Liver (tissue), 7 donors: ENCODE measurements at regions not wholly inside any gene's neighbourhood (a gene's known extent, or its start where the extent isn't known, plus 50 kb on each side); places are given as distances from the start of the nearest gene placed in this dataset.

Source experiments
- DNase-seq: peaks from one replicate; pipeline ENCODE4 v3.0.0-alpha.2; 2017; ENCODE audit warnings: low spot score
- H3K27ac ChIP-seq, 2 donors: one replicate each; pipeline ENCODE4 v1.7.0; 2013; ENCODE audit warnings: inconsistent platforms in 2 of 2, low read length in 2 of 2, control low read depth in 1 of 2, low read depth in 1 of 2, mild to moderate bottlenecking in 1 of 2
- H3K27me3 ChIP-seq, 4 donors: one replicate each; pipeline versions ENCODE4 v1.6.1 to v1.7.0; 2013; ENCODE audit warnings: low read length in 3 of 4, inconsistent platforms in 1 of 4, mild to moderate bottlenecking in 1 of 4, moderate library complexity in 1 of 4; ENCODE audit not compliant: control insufficient read depth in 4 of 4, insufficient read depth in 4 of 4
- H3K36me3 ChIP-seq, 4 donors: one replicate each; pipeline versions ENCODE4 v1.6.1 to v1.7.0; 2013; ENCODE audit warnings: low read length in 3 of 4, mild to moderate bottlenecking in 3 of 4, low read depth in 1 of 4, moderate library complexity in 1 of 4; ENCODE audit not compliant: control insufficient read depth in 4 of 4, insufficient read depth in 3 of 4
- H3K4me1 ChIP-seq, 4 donors: one replicate each; pipeline versions ENCODE4 v1.6.1 to v1.7.0; 2013; ENCODE audit warnings: low read length in 3 of 4, mild to moderate bottlenecking in 3 of 4, moderate library complexity in 1 of 4; ENCODE audit not compliant: control insufficient read depth in 4 of 4, insufficient read depth in 4 of 4
- H3K4me3 ChIP-seq, 3 donors: one replicate each; pipeline versions ENCODE4 v1.6.1 to v1.7.0; 2013; ENCODE audit warnings: low read length in 3 of 3, control low read depth in 1 of 3, low read depth in 1 of 3, mild to moderate bottlenecking in 1 of 3
- H3K9ac ChIP-seq, 2 donors: one replicate each; pipeline ENCODE4 v1.7.0; 2013; ENCODE audit warnings: low read length in 2 of 2, mild to moderate bottlenecking in 2 of 2, moderate library complexity in 2 of 2, control low read depth in 1 of 2, low read depth in 1 of 2
- H3K9me3 ChIP-seq, 4 donors: one replicate each; pipeline versions ENCODE4 v1.6.1 to v1.7.0; 2013; ENCODE audit warnings: low read length in 3 of 4; ENCODE audit not compliant: control insufficient read depth in 4 of 4
- EGR1 ChIP-seq, 2 donors: IDR thresholded peaks; 2 replicates each; pipeline ENCODE4 v1.6.1; 2016 to 2018; ENCODE audit warnings: antibody characterized with exemption in 2 of 2, low read depth in 2 of 2
- FOXA1 ChIP-seq: IDR thresholded peaks from 2 replicates; pipeline ENCODE4 v1.6.1; 2016; ENCODE audit warnings: antibody characterized with exemption
- FOXA2 ChIP-seq: IDR thresholded peaks from 2 replicates; pipeline ENCODE4 v1.6.1; 2016; ENCODE audit warnings: antibody characterized with exemption
- GABPA ChIP-seq, 2 donors: IDR thresholded peaks in 1 of 2; conservative IDR thresholded peaks in 1 of 2; 2 replicates each; pipeline ENCODE4 v1.6.1; 2016; ENCODE audit warnings: antibody characterized with exemption in 2 of 2, mild to moderate bottlenecking in 1 of 2, moderate library complexity in 1 of 2
- HNF4A ChIP-seq, 2 donors: conservative IDR thresholded peaks; 2 replicates each; pipeline ENCODE4 v1.6.1; 2016; ENCODE audit warnings: antibody characterized with exemption in 2 of 2, mild to moderate bottlenecking in 2 of 2
- HNF4G ChIP-seq: IDR thresholded peaks from 2 replicates; pipeline ENCODE4 v1.6.1; 2016; ENCODE audit warnings: antibody characterized with exemption
- JUND ChIP-seq, 2 donors: IDR thresholded peaks; 2 replicates each; pipeline ENCODE4 v1.6.1; 2016; ENCODE audit warnings: antibody characterized with exemption in 2 of 2
- NR2F2 ChIP-seq: IDR thresholded peaks from 2 replicates; pipeline ENCODE4 v1.6.1; 2016; ENCODE audit warnings: antibody characterized with exemption
- RAD21 ChIP-seq, 2 donors: IDR thresholded peaks; 2 replicates each; pipeline ENCODE4 v1.6.1; 2016; ENCODE audit warnings: antibody characterized with exemption in 2 of 2, mild to moderate bottlenecking in 2 of 2
- RXRA ChIP-seq, 2 donors: IDR thresholded peaks; 2 replicates each; pipeline ENCODE4 v1.6.1; 2017 to 2018; ENCODE audit warnings: antibody characterized with exemption in 2 of 2, mild to moderate bottlenecking in 1 of 2
- SP1 ChIP-seq: IDR thresholded peaks from 2 replicates; pipeline ENCODE4 v1.6.1; 2018; ENCODE audit warnings: antibody characterized with exemption, mild to moderate bottlenecking
- TAF1 ChIP-seq: conservative IDR thresholded peaks from 2 replicates; pipeline ENCODE4 v1.6.1; 2016; ENCODE audit warnings: antibody characterized with exemption, mild to moderate bottlenecking
- YY1 ChIP-seq: IDR thresholded peaks from 2 replicates; pipeline ENCODE4 v1.6.1; 2016; ENCODE audit warnings: antibody characterized with exemption, mild to moderate bottlenecking
- WGBS: extraction: QIAGEN DNeasy Blood & Tissue Kit; methylation state at CpG from one replicate; pipeline ENCODE4 v1.1.7; 2013; 5-methylcytosine and 5-hydroxymethylcytosine counted together
- TF ChIP-seq, protein P1 (sequence below): IDR thresholded peaks from 2 replicates; pipeline ENCODE4 v1.6.1; 2016; ENCODE audit warnings: antibody characterized with exemption
- TF ChIP-seq, protein P2 (sequence below): IDR thresholded peaks from 2 replicates; pipeline ENCODE4 v1.6.1; 2016; ENCODE audit warnings: antibody characterized with exemption
- TF ChIP-seq, protein P3 (sequence below): IDR thresholded peaks from 2 replicates; pipeline ENCODE4 v1.6.1; 2016; ENCODE audit warnings: antibody characterized with exemption
- TF ChIP-seq, protein P4 (sequence below): IDR thresholded peaks from 2 replicates; pipeline ENCODE4 v1.6.1; 2016; ENCODE audit warnings: antibody characterized with exemption, mild to moderate bottlenecking
- donor health status: healthy.
- donor health status: healthy.
- donor health status: healthy.
- donor health status: healthy.

DNA sequence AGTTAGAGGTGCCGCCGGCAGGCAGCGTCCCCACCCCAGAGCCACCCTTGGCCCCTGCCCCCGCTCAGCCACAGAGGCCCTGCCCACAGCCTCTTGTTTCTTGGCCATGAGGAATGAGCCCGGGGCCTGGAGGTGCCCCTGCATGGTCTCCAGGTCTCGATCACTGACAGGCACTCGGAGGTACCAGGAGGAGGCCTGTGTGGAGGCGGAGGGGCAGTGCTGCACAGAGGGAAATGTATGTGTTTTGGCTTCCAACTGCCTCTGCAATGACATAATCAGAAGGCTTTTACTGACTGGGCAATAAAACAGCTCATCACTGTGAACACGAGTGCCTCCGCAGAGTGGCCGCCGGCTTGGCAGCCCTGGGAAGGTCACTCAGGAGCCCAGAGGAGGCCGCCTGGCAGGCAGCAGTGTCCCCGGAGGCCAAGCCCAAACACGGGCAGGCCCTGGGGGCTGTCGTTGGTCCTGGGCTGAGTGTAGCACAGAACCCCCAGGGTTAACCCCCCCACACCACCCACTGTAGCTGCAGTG is 61.1 kb upstream of the GATA5 start:
- WGBS, result 81% methylated on average over 16 of the region's 16 CpGs
- Histone ChIP-seq H3K27me3 (peaks cover 0 to 8% (median 0%) of the 10 kb centered on the region in 4 donors), H3K4me3 (no peak overlapping the region), H3K36me3 (no peaks in the 10 kb centered on the region), H3K4me1 (no peaks in the 10 kb centered on the region), H3K27ac (no peak overlapping the region), H3K9ac (no peak overlapping the region), H3K9me3 (no peaks in the 10 kb centered on the region)
- TF ChIP-seq RAD21 (IDR thresholded peaks at IDR 0.05), result no peak
- no peak for TF ChIP-seq TAF1
- TF ChIP-seq, protein P1, sequence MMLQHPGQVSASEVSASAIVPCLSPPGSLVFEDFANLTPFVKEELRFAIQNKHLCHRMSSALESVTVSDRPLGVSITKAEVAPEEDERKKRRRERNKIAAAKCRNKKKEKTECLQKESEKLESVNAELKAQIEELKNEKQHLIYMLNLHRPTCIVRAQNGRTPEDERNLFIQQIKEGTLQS, result no peak
- TF ChIP-seq NR2F2, result no peak
- no peak for TF ChIP-seq SP1
- no peak for TF ChIP-seq FOXA1
- no peak for TF ChIP-seq GABPA (IDR thresholded peaks at IDR 0.05 in 1 of 2, conservative IDR thresholded peaks at IDR 0.05 in 1 of 2)
- TF ChIP-seq, protein P2, sequence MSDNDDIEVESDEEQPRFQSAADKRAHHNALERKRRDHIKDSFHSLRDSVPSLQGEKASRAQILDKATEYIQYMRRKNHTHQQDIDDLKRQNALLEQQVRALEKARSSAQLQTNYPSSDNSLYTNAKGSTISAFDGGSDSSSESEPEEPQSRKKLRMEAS, result no peak
- TF ChIP-seq JUND (IDR thresholded peaks at IDR 0.05), result no peak
- TF ChIP-seq FOXA2, result no peak
- TF ChIP-seq RXRA (IDR thresholded peaks at IDR 0.05), result no peak
- TF ChIP-seq, protein P3, sequence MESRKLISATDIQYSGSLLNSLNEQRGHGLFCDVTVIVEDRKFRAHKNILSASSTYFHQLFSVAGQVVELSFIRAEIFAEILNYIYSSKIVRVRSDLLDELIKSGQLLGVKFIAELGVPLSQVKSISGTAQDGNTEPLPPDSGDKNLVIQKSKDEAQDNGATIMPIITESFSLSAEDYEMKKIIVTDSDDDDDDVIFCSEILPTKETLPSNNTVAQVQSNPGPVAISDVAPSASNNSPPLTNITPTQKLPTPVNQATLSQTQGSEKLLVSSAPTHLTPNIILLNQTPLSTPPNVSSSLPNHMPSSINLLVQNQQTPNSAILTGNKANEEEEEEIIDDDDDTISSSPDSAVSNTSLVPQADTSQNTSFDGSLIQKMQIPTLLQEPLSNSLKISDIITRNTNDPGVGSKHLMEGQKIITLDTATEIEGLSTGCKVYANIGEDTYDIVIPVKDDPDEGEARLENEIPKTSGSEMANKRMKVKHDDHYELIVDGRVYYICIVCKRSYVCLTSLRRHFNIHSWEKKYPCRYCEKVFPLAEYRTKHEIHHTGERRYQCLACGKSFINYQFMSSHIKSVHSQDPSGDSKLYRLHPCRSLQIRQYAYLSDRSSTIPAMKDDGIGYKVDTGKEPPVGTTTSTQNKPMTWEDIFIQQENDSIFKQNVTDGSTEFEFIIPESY, result no peak
- TF ChIP-seq, protein P4, sequence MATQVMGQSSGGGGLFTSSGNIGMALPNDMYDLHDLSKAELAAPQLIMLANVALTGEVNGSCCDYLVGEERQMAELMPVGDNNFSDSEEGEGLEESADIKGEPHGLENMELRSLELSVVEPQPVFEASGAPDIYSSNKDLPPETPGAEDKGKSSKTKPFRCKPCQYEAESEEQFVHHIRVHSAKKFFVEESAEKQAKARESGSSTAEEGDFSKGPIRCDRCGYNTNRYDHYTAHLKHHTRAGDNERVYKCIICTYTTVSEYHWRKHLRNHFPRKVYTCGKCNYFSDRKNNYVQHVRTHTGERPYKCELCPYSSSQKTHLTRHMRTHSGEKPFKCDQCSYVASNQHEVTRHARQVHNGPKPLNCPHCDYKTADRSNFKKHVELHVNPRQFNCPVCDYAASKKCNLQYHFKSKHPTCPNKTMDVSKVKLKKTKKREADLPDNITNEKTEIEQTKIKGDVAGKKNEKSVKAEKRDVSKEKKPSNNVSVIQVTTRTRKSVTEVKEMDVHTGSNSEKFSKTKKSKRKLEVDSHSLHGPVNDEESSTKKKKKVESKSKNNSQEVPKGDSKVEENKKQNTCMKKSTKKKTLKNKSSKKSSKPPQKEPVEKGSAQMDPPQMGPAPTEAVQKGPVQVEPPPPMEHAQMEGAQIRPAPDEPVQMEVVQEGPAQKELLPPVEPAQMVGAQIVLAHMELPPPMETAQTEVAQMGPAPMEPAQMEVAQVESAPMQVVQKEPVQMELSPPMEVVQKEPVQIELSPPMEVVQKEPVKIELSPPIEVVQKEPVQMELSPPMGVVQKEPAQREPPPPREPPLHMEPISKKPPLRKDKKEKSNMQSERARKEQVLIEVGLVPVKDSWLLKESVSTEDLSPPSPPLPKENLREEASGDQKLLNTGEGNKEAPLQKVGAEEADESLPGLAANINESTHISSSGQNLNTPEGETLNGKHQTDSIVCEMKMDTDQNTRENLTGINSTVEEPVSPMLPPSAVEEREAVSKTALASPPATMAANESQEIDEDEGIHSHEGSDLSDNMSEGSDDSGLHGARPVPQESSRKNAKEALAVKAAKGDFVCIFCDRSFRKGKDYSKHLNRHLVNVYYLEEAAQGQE, result no peak
- no peak for DNase-seq

DNA sequence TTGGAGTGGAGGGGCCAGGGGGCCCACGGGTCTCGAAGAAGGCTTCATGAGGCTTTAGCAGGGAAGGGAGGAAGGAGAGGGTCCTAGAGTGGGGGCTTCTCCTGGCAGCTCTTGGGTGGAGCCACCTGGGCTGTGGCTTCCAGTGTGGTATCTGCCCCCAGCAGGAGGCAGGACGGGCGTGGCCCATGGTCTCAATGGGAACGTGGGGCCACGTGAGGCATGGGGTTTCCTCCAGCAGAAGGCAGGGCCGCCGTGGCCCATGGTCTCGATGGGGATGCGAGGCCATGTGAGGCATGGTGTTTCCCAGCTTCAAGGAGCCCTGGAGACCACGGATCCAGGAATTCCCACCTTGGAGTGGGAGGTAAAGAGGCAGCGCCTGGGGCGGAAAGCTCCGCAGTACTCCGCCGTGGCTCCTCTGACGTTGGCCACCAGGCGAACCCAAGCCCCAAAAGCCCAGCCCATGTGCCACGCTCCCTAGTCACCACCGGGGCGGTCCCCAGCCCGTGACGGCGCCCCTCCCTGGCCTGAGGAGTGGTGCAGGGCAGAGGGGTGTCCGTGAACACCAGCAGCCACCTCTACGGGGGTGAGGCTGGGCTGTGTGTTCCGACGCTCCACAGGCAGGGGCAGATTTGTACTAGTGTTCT is 62.0 kb upstream of the GATA5 start:
- H3K4me3 ChIP-seq, result no peak overlapping the region
- no peaks in the 10 kb centered on the region for H3K4me1 ChIP-seq
- no peaks in the 10 kb centered on the region for H3K36me3 ChIP-seq
- no peak overlapping the region for H3K9ac ChIP-seq
- DNase-seq, result peak; percentile 60
- peaks cover 0 to 5% (median 0%) of the 10 kb centered on the region in 4 donors for H3K27me3 ChIP-seq
- no peak overlapping the region for H3K27ac ChIP-seq
- 82% methylated on average over 28 of the region's 28 CpGs for WGBS
- TF ChIP-seq YY1 (no peak), GABPA (IDR thresholded peaks at IDR 0.05 in 1 of 2, conservative IDR thresholded peaks at IDR 0.05 in 1 of 2) (no peak), JUND (IDR thresholded peaks at IDR 0.05) (no peak), RXRA (IDR thresholded peaks at IDR 0.05) (no peak), FOXA2 (no peak), HNF4A (conservative IDR thresholded peaks at IDR 0.05) (no peak), FOXA1 (no peak), EGR1 (IDR thresholded peaks at IDR 0.05; ENCODE audit: low read depth in 2 of 2) (no peak), SP1 (no peak), NR2F2 (no peak), HNF4G (no peak), TAF1 (no peak), RAD21 (IDR thresholded peaks at IDR 0.05) (no peak)
- TF ChIP-seq, protein P1, result no peak
- TF ChIP-seq, protein P4, result no peak
- TF ChIP-seq, protein P3, result no peak
- TF ChIP-seq, protein P2, result no peak
- peaks cover 0 to 2% (median 0%) of the 10 kb centered on the region in 4 donors for H3K9me3 ChIP-seq
